Ascending aorta (tissue), 2 donors: ENCODE measurements at regions not wholly inside any gene's neighbourhood (a gene's known extent, or its start where the extent isn't known, plus 50 kb on each side); places are given as distances from the start of the nearest gene placed in this dataset.

Experiments used
- DNase-seq, 2 donors: peaks; one replicate each; pipeline ENCODE4 v3.0.0-alpha.2; 2019; ENCODE audit warnings: low spot score in 2 of 2
- H3K27ac ChIP-seq, 2 donors: fragments of 200-600 bp; sonication (generic); one replicate each; pipeline ENCODE4 v1.5.1; 2016 to 2017; ENCODE audit warnings: mild to moderate bottlenecking in 1 of 2
- H3K27me3 ChIP-seq: fragments of 200-600 bp; sonication (generic); one replicate; pipeline ENCODE4 v1.5.1; 2017
- H3K36me3 ChIP-seq, 2 donors: fragments of 200-600 bp; sonication (generic); one replicate each; pipeline ENCODE4 v1.5.1; 2016
- H3K4me1 ChIP-seq, 2 donors: fragments of 200-600 bp; sonication (generic); one replicate each; pipeline ENCODE4 v1.5.1; 2016 to 2017; ENCODE audit warnings: mild to moderate bottlenecking in 1 of 2
- H3K4me3 ChIP-seq, 2 donors: fragments of 200-600 bp; sonication (generic); one replicate each; pipeline ENCODE4 v1.5.1; 2016 to 2017; ENCODE audit warnings: mild to moderate bottlenecking in 1 of 2
- H3K9me3 ChIP-seq, 2 donors: fragments of 200-600 bp; sonication (generic); one replicate each; pipeline ENCODE4 v1.5.1; 2016
- CTCF ChIP-seq, 3 experiments: fragments of 200-600 bp in 2 of 3; fragments of 450-650 bp in 1 of 3; sonication (generic) in 2 of 3; IDR thresholded peaks; one replicate each; pipeline ENCODE4 v1.5.1; 2016 to 2019; ENCODE audit warnings: antibody characterized with exemption in 3 of 3, mild to moderate bottlenecking in 1 of 3, moderate library complexity in 1 of 3
- intact Hi-C: fragments of 100-400 bp; cut with DNase I; formaldehyde crosslinking; loops from one replicate; pipeline ENCODE4 v1.15.1; 2023

DNA sequence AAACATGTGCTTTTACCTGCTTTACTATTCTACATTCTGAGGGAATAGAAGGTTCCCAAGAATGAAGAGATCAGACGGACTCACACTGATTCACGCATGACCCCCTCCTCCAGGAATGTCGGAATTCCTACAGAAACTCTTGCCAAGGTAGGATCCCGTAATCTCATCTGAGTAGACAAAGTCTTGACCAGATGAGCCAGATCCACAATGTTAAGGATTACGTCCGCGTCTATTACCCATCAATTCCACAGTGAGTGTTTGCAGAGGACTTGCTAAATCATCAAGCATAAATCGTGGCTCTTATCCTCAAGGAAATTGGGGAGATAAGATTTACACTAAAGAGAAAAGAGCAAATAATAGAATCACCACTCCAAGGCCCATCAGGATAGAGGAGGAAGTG lies 245.9 kb upstream of the FOXQ1 start:
- Histone ChIP-seq H3K27me3 (no peaks in the 10 kb centered on the region), H3K27ac (no peak overlapping the region), H3K4me3 (no peak overlapping the region), H3K9me3 (no peaks in the 10 kb centered on the region), H3K36me3 (no peaks in the 10 kb centered on the region), H3K4me1 (no peaks in the 10 kb centered on the region)
- no peak for DNase-seq
- intact Hi-C loops = no loop called here
- TF ChIP-seq CTCF (IDR thresholded peaks at IDR 0.05) = no peak

DNA sequence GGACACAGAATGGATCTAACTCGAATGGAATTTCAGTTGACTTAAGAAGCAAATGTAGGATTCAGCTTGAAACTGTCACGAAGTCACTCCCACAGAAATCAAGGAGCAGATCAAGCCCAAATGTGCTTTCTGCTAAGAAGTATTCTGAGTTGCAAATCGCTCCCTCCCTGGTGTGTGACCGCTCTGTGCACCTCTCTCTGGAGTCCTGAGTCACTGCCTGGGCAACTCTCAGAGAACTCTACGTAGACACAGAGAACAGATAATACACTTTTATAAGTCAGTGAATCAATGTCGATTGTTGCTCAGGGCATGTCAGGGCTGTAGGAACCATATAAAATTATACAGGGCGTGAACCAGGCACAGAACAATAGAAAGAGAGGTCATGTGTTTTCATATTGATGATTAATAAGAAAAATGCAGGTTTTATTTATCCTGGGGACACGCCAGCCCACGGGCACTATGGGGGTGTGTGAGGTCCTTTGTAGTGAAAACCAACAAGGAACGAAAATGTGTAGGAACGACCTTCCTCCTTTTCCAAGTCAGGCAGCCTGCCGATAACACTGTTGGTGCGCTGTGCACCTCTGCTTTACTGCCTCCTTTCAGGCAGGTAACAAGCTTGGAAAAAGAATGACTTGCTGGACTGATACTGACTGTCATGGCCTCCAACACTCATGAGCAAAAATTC lies 248.1 kb upstream of the FOXQ1 start:
- Histone ChIP-seq H3K4me1 (no peaks in the 10 kb centered on the region), H3K27me3 (no peaks in the 10 kb centered on the region), H3K27ac (no peak overlapping the region), H3K9me3 (no peaks in the 10 kb centered on the region), H3K4me3 (no peak overlapping the region), H3K36me3 (no peaks in the 10 kb centered on the region)
- DNase-seq = no peak
- no peak for TF ChIP-seq CTCF (IDR thresholded peaks at IDR 0.05)
- intact Hi-C loops = no loop called here

DNA sequence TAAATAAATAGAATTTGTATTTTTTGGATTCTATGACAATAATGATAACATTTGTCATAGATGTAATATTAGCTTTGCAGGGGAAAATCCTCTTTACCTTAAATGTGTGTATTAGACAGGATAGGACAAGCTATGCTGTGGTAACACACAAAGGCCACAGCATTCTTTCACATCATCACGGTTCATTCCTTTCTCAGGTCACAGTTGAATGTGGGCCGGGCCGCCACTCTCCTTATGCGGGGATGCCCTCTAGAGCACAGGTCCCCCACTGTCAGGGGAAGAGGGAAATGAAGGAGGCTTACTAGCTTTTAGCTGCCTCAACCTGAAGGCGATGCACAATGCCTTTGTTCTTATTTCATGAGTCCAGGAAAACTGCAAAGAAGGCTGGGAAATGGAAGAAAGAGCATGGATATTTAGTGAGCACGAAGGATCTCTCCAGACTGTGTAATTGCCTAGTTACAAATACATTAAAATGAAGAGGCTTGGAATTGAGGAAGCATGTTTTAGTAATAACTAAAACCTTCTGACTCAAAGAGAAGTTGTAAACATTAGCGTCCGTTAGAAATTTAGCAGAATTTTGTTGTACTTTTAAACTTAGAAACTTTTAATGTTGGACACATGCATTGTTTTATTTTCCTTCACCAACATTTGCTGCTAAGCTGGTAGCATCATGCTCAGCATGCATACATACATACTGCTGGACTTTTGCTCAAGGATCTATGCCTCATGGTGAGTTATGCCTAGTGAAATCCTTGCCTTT lies 248.9 kb upstream of the FOXQ1 start:
- Histone ChIP-seq H3K4me1 (no peaks in the 10 kb centered on the region), H3K4me3 (no peak overlapping the region), H3K27me3 (no peaks in the 10 kb centered on the region), H3K36me3 (no peaks in the 10 kb centered on the region), H3K9me3 (no peaks in the 10 kb centered on the region), H3K27ac (no peak overlapping the region)
- no peak for TF ChIP-seq CTCF (IDR thresholded peaks at IDR 0.05)
- intact Hi-C loops = no loop called here
- no peak for DNase-seq

- intact Hi-C loops = no loop called here
- H3K4me1 ChIP-seq = no peaks in the 10 kb centered on the region
- no peak overlapping the region for H3K4me3 ChIP-seq
- no peaks in the 10 kb centered on the region for H3K27me3 ChIP-seq
- no peak overlapping the region for H3K27ac ChIP-seq
- H3K9me3 ChIP-seq = no peaks in the 10 kb centered on the region
- no peak for DNase-seq
- H3K36me3 ChIP-seq = no peaks in the 10 kb centered on the region
- TF ChIP-seq CTCF (IDR thresholded peaks at IDR 0.05) = no peak
These were observed 252.3 kb upstream of the FOXQ1 start for GRCh38 chr6:1059596-1059995.

GRCh38 chr6:1057490-1058135 lies 254.3 kb upstream of the FOXQ1 start:
- Histone ChIP-seq H3K4me3 (no peak overlapping the region), H3K27ac (no peak overlapping the region), H3K27me3 (no peaks in the 10 kb centered on the region), H3K36me3 (no peaks in the 10 kb centered on the region), H3K9me3 (no peaks in the 10 kb centered on the region), H3K4me1 (no peaks in the 10 kb centered on the region)
- no peak for TF ChIP-seq CTCF (IDR thresholded peaks at IDR 0.05)
- no peak for DNase-seq
- intact Hi-C loops = no loop called here
